ENCODE measurements at regions not wholly inside any gene's neighbourhood (a gene's known extent, or its start where the extent isn't known, plus 50 kb on each side); places are given as distances from the start of the nearest gene placed in this dataset.
"Not testable (repeated sequence)": the region's sequence is repeated elsewhere in the genome, so short reads cannot be mapped to it uniquely, and the experiment has no call there.

- H3K27me3 ChIP-seq (ENCODE audit: insufficient read depth, low read length, poor library complexity, severe bottlenecking); H3K36me3 ChIP-seq (ENCODE audit: insufficient read depth, low read length); H3F3A ChIP-seq (ENCODE audit: low read depth); H3K9ac ChIP-seq (ENCODE audit: low read depth, low read length, poor library complexity, severe bottlenecking); H3K4me3 ChIP-seq (ENCODE audit: low read length, poor library complexity, severe bottlenecking); H3K4me2 ChIP-seq (ENCODE audit: low read depth, low read length, poor library complexity, severe bottlenecking); H2AFZ ChIP-seq (ENCODE audit: low read length); H3K4me1 ChIP-seq (ENCODE audit: insufficient read depth, low read length, poor library complexity, severe bottlenecking); H3K9me2 ChIP-seq (replicated peaks; ENCODE audit: low read depth, low read length); H4K20me1 ChIP-seq (ENCODE audit: insufficient read depth, low read length, poor library complexity, severe bottlenecking); H3K9me3 ChIP-seq (ENCODE audit: insufficient read depth, low read depth, low read length): not testable (repeated sequence)
- peaks cover 25% of the 10 kb centered on the region; the same call in 1 of the 2 replicates for H3K79me2 ChIP-seq (ENCODE audit: insufficient read depth, low read length)
These were observed 75.1 kb upstream of the NUTM2F start for GRCh38 chr9:94403571-94403970.

DNA sequence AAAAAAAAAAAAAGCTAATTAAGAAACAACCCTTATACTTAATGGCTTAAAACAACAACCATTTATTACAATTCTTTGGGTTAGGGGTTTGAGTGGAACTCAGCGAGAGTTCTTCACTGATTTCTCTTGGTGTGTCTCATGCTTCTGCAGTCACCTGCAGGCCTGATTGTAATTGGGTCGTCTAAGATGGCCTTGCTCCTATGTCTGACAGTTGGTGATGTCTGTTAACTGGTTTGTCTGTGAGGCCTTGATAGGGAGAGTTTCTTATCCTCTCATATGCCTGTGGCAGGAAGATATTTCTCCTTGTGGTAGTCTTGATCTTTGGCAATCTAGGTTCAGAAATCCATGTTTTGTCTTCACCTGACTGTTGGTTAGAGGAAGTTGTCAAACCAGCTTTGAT lies 85.2 kb upstream of the NUTM2F start:
- not testable (repeated sequence) for H3K9me2 ChIP-seq (replicated peaks; ENCODE audit: low read depth, low read length); H2AFZ ChIP-seq (ENCODE audit: low read length); H3K27me3 ChIP-seq (ENCODE audit: insufficient read depth, low read length, poor library complexity, severe bottlenecking); H4K20me1 ChIP-seq (ENCODE audit: insufficient read depth, low read length, poor library complexity, severe bottlenecking); H3K9ac ChIP-seq (ENCODE audit: low read depth, low read length, poor library complexity, severe bottlenecking); H3F3A ChIP-seq (ENCODE audit: low read depth); H3K9me3 ChIP-seq (ENCODE audit: insufficient read depth, low read depth, low read length); H3K4me3 ChIP-seq (ENCODE audit: low read length, poor library complexity, severe bottlenecking); H3K4me1 ChIP-seq (ENCODE audit: insufficient read depth, low read length, poor library complexity, severe bottlenecking); H3K4me2 ChIP-seq (ENCODE audit: low read depth, low read length, poor library complexity, severe bottlenecking); H3K36me3 ChIP-seq (ENCODE audit: insufficient read depth, low read length)
- peaks cover 16% of the 10 kb centered on the region; the same call in 1 of the 2 replicates for H3K79me2 ChIP-seq (ENCODE audit: insufficient read depth, low read length)

- H3K4me1 ChIP-seq (ENCODE audit: insufficient read depth, low read length, poor library complexity, severe bottlenecking); H3K9me3 ChIP-seq (ENCODE audit: insufficient read depth, low read depth, low read length); H3K27me3 ChIP-seq (ENCODE audit: insufficient read depth, low read length, poor library complexity, severe bottlenecking); H3K9me2 ChIP-seq (replicated peaks; ENCODE audit: low read depth, low read length); H4K20me1 ChIP-seq (ENCODE audit: insufficient read depth, low read length, poor library complexity, severe bottlenecking); H3K4me2 ChIP-seq (ENCODE audit: low read depth, low read length, poor library complexity, severe bottlenecking); H3K36me3 ChIP-seq (ENCODE audit: insufficient read depth, low read length); H3K4me3 ChIP-seq (ENCODE audit: low read length, poor library complexity, severe bottlenecking); H3K9ac ChIP-seq (ENCODE audit: low read depth, low read length, poor library complexity, severe bottlenecking); H2AFZ ChIP-seq (ENCODE audit: low read length); H3F3A ChIP-seq (ENCODE audit: low read depth): not testable (repeated sequence)
- peaks cover 10% of the 10 kb centered on the region; the same call in 1 of the 2 replicates for H3K79me2 ChIP-seq (ENCODE audit: insufficient read depth, low read length)
These were observed 86.7 kb upstream of the NUTM2F start for GRCh38 chr9:94415111-94415510.

- not testable (repeated sequence) for H3K79me2 ChIP-seq (ENCODE audit: insufficient read depth, low read length); H4K20me1 ChIP-seq (ENCODE audit: insufficient read depth, low read length, poor library complexity, severe bottlenecking); H3K9me2 ChIP-seq (replicated peaks; ENCODE audit: low read depth, low read length); H3K4me2 ChIP-seq (ENCODE audit: low read depth, low read length, poor library complexity, severe bottlenecking); H2AFZ ChIP-seq (ENCODE audit: low read length); H3K9ac ChIP-seq (ENCODE audit: low read depth, low read length, poor library complexity, severe bottlenecking); H3K4me1 ChIP-seq (ENCODE audit: insufficient read depth, low read length, poor library complexity, severe bottlenecking); H3K36me3 ChIP-seq (ENCODE audit: insufficient read depth, low read length); H3F3A ChIP-seq (ENCODE audit: low read depth); H3K27me3 ChIP-seq (ENCODE audit: insufficient read depth, low read length, poor library complexity, severe bottlenecking); H3K4me3 ChIP-seq (ENCODE audit: low read length, poor library complexity, severe bottlenecking); H3K9me3 ChIP-seq (ENCODE audit: insufficient read depth, low read depth, low read length)
These were observed 91.7 kb upstream of the NUTM2F start for GRCh38 chr9:94420098-94420497.

- not testable (repeated sequence) for H3K9me3 ChIP-seq (ENCODE audit: insufficient read depth, low read depth, low read length); H3K4me2 ChIP-seq (ENCODE audit: low read depth, low read length, poor library complexity, severe bottlenecking); H3K4me1 ChIP-seq (ENCODE audit: insufficient read depth, low read length, poor library complexity, severe bottlenecking); H3K4me3 ChIP-seq (ENCODE audit: low read length, poor library complexity, severe bottlenecking); H3K36me3 ChIP-seq (ENCODE audit: insufficient read depth, low read length); H4K20me1 ChIP-seq (ENCODE audit: insufficient read depth, low read length, poor library complexity, severe bottlenecking); H3K9me2 ChIP-seq (replicated peaks; ENCODE audit: low read depth, low read length); H2AFZ ChIP-seq (ENCODE audit: low read length); H3K79me2 ChIP-seq (ENCODE audit: insufficient read depth, low read length); H3F3A ChIP-seq (ENCODE audit: low read depth); H3K27me3 ChIP-seq (ENCODE audit: insufficient read depth, low read length, poor library complexity, severe bottlenecking); H3K9ac ChIP-seq (ENCODE audit: low read depth, low read length, poor library complexity, severe bottlenecking)
These were observed 93.5 kb upstream of the NUTM2F start for GRCh38 chr9:94421951-94422350.

- H3K27me3 ChIP-seq (ENCODE audit: insufficient read depth, low read length, poor library complexity, severe bottlenecking); H4K20me1 ChIP-seq (ENCODE audit: insufficient read depth, low read length, poor library complexity, severe bottlenecking); H3K9me2 ChIP-seq (replicated peaks; ENCODE audit: low read depth, low read length); H3F3A ChIP-seq (ENCODE audit: low read depth); H3K9me3 ChIP-seq (ENCODE audit: insufficient read depth, low read depth, low read length); H3K4me3 ChIP-seq (ENCODE audit: low read length, poor library complexity, severe bottlenecking); H3K9ac ChIP-seq (ENCODE audit: low read depth, low read length, poor library complexity, severe bottlenecking); H2AFZ ChIP-seq (ENCODE audit: low read length); H3K4me1 ChIP-seq (ENCODE audit: insufficient read depth, low read length, poor library complexity, severe bottlenecking); H3K4me2 ChIP-seq (ENCODE audit: low read depth, low read length, poor library complexity, severe bottlenecking); H3K36me3 ChIP-seq (ENCODE audit: insufficient read depth, low read length); H3K79me2 ChIP-seq (ENCODE audit: insufficient read depth, low read length): not testable (repeated sequence)
These were observed 96.9 kb upstream of the NUTM2F start for GRCh38 chr9:94425312-94425711.

DNA sequence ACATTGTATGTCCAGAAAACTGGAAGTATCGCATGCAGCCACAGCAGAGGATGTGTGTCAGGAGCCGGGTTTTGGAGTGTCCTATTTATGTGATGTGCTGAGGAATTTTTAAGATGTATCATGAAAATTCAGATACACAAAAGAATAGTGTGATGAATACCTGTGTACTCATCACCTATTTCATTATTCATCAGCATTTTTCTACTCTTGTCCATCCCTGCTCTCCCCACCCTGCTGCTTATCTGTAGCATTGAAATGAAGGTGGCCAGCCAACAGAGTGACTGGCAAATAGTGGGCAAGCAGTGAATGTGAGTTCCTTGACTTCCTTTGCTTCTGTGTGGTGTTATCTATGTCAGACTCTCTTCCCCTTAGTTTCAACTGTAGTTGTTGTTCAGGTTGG lies 108.7 kb upstream of the NUTM2F start:
- peaks cover 26% of the 10 kb centered on the region for H3K36me3 ChIP-seq (ENCODE audit: insufficient read depth, low read length)
- H3K9me3 ChIP-seq (ENCODE audit: insufficient read depth, low read depth, low read length); H3K79me2 ChIP-seq (ENCODE audit: insufficient read depth, low read length); H2AFZ ChIP-seq (ENCODE audit: low read length); H3K27me3 ChIP-seq (ENCODE audit: insufficient read depth, low read length, poor library complexity, severe bottlenecking); H3K9me2 ChIP-seq (replicated peaks; ENCODE audit: low read depth, low read length); H3K9ac ChIP-seq (ENCODE audit: low read depth, low read length, poor library complexity, severe bottlenecking); H3K4me3 ChIP-seq (ENCODE audit: low read length, poor library complexity, severe bottlenecking); H4K20me1 ChIP-seq (ENCODE audit: insufficient read depth, low read length, poor library complexity, severe bottlenecking); H3K4me2 ChIP-seq (ENCODE audit: low read depth, low read length, poor library complexity, severe bottlenecking); H3F3A ChIP-seq (ENCODE audit: low read depth); H3K4me1 ChIP-seq (ENCODE audit: insufficient read depth, low read length, poor library complexity, severe bottlenecking): not testable (repeated sequence)

DNA sequence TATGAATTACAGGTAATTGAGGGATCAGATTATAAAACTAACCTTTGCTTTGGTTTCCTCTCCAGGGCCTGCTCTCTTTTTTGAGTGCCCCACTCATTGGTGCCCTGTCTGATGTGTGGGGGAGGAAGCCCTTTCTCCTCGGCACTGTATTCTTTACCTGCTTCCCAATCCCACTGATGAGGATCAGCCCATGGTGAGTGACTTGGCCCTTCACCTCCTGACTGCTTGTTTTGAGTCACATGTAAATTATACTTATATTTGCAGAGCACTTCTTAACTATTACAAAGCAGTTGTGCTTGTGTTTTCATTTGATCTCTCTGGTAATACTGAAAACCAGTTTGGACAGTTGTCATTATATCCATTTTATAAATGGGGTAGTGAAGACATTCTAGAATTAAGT lies 109.9 kb upstream of the NUTM2F start:
- H3K9me2 ChIP-seq (replicated peaks; ENCODE audit: low read depth, low read length); H3K27me3 ChIP-seq (ENCODE audit: insufficient read depth, low read length, poor library complexity, severe bottlenecking); H3K79me2 ChIP-seq (ENCODE audit: insufficient read depth, low read length): not testable (repeated sequence)

More for the DNA sequence above, 109.9 kb upstream of the NUTM2F start:
- H3K9ac ChIP-seq (ENCODE audit: low read depth, low read length, poor library complexity, severe bottlenecking); H3K4me2 ChIP-seq (ENCODE audit: low read depth, low read length, poor library complexity, severe bottlenecking); H3K4me3 ChIP-seq (ENCODE audit: low read length, poor library complexity, severe bottlenecking); H2AFZ ChIP-seq (ENCODE audit: low read length); H3F3A ChIP-seq (ENCODE audit: low read depth); H3K9me3 ChIP-seq (ENCODE audit: insufficient read depth, low read depth, low read length); H3K4me1 ChIP-seq (ENCODE audit: insufficient read depth, low read length, poor library complexity, severe bottlenecking); H4K20me1 ChIP-seq (ENCODE audit: insufficient read depth, low read length, poor library complexity, severe bottlenecking): not testable (repeated sequence)
- H3K36me3 ChIP-seq (ENCODE audit: insufficient read depth, low read length): peaks cover 35% of the 10 kb centered on the region
